ENCODE measurements at regions not wholly inside any gene's neighbourhood (a gene's known extent, or its start where the extent isn't known, plus 50 kb on each side); places are given as distances from the start of the nearest gene placed in this dataset.
"Not testable (repeated sequence)": the region's sequence is repeated elsewhere in the genome, so short reads cannot be mapped to it uniquely, and the experiment has no call there.

DNA sequence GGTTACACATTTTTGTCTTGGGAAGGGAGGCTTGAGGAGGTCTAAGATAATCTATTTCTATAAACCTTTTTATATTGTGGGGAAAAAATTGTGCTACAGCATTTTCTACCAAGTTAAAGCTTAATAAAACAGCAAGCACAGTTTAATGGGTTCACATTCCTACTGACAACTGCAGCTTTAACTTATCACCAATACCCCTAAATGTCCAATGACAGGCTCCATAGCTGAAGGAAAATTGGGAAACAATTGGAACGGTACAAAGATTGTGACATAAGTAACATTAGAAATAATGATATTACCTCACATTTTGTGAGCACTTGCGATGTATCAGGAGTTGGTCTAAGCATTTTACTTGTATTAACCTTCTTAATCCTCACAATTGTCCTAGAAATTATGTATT lies 79.5 kb upstream of the HAPLN1 start:
- H3K36me3 ChIP-seq (ENCODE audit: control insufficient read depth in 2 of 2, extremely low read depth in 1 of 2, insufficient read depth in 2 of 2, low read length in 2 of 2) = no peaks in the 10 kb centered on the region
- dilution Hi-C loops (cut with MboI; ENCODE audit: extremely low pct_ligation_motif_present, low sequenced_read_pairs) (no loop called here), intact Hi-C loops (cut with micrococcal nuclease) (no loop called here)
- TF ChIP-seq, protein P1, sequence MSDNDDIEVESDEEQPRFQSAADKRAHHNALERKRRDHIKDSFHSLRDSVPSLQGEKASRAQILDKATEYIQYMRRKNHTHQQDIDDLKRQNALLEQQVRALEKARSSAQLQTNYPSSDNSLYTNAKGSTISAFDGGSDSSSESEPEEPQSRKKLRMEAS (IDR thresholded peaks at IDR 0.05; ENCODE audit: insufficient read depth, insufficient read length) = no peak
- no peak for TF ChIP-seq MYC (IDR thresholded peaks at IDR 0.05; ENCODE audit: low read depth, low read length)
- no peak for TF ChIP-seq GATA2 (IDR thresholded peaks at IDR 0.05; ENCODE audit: insufficient read depth, insufficient read length, low read depth, low read length)
- TF ChIP-seq POLR2AphosphoS5 (IDR thresholded peaks at IDR 0.05; ENCODE audit: insufficient read depth, low read depth, low read length) = no peak
- TF ChIP-seq FOS (IDR thresholded peaks at IDR 0.05; ENCODE audit: borderline replicate concordance, insufficient read depth, low read length) = no peak
- no peak for TF ChIP-seq POLR2A (IDR thresholded peaks at IDR 0.05; ENCODE audit: low read depth, low read length)
- TF ChIP-seq JUN (IDR thresholded peaks at IDR 0.05; ENCODE audit: borderline replicate concordance, insufficient read depth, insufficient read length, low read depth) = no peak
- TF ChIP-seq, protein P2, sequence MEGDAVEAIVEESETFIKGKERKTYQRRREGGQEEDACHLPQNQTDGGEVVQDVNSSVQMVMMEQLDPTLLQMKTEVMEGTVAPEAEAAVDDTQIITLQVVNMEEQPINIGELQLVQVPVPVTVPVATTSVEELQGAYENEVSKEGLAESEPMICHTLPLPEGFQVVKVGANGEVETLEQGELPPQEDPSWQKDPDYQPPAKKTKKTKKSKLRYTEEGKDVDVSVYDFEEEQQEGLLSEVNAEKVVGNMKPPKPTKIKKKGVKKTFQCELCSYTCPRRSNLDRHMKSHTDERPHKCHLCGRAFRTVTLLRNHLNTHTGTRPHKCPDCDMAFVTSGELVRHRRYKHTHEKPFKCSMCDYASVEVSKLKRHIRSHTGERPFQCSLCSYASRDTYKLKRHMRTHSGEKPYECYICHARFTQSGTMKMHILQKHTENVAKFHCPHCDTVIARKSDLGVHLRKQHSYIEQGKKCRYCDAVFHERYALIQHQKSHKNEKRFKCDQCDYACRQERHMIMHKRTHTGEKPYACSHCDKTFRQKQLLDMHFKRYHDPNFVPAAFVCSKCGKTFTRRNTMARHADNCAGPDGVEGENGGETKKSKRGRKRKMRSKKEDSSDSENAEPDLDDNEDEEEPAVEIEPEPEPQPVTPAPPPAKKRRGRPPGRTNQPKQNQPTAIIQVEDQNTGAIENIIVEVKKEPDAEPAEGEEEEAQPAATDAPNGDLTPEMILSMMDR (IDR thresholded peaks at IDR 0.05; ENCODE audit: extremely low read depth in 1 of 2, insufficient read depth in 1 of 2, low read depth in 1 of 2, low read length in 2 of 2) = no peak
- no peak for TF ChIP-seq EZH2 (IDR thresholded peaks at IDR 0.05; ENCODE audit: borderline replicate concordance, low read depth, low read length, severe bottlenecking)
- H3K4me2 ChIP-seq (ENCODE audit: insufficient read depth, low read length) = no peak overlapping the region
- POLR2A ChIA-PET = no interaction called here
- H3K4me3 ChIP-seq (replicated peaks in 1 of 3; ENCODE audit: insufficient read depth in 1 of 3, low read depth in 1 of 3, low read length in 3 of 3) = no peak overlapping the region
- H2AFZ ChIP-seq (ENCODE audit: low read depth, low read length) = no peak overlapping the region
- no peaks in the 10 kb centered on the region for H3K27me3 ChIP-seq (ENCODE audit: control insufficient read depth in 2 of 2, insufficient read depth in 2 of 2, low read length in 2 of 2)
- no peak overlapping the region for H3K9ac ChIP-seq (replicated peaks; ENCODE audit: extremely low read depth, insufficient read depth, low read length)
- FAIRE-seq (no peak), DNase-seq (ENCODE audit: low read depth, low spot score) (no peak)
- H3K4me1 ChIP-seq (ENCODE audit: control insufficient read depth, extremely low read depth, insufficient read depth, low read length) = no peaks in the 10 kb centered on the region
- no TSS peak for BruUV-seq (replicated peaks)
- H3K27ac ChIP-seq (ENCODE audit: insufficient read depth, low read depth, low read length) = no peak overlapping the region
- H4K20me1 ChIP-seq (replicated peaks; ENCODE audit: control insufficient read depth, extremely low read depth, insufficient read depth, low read length) = no peaks in the 10 kb centered on the region
- H3K9me3 ChIP-seq (replicated peaks; ENCODE audit: control insufficient read depth, insufficient read depth, low read length) = no peaks in the 10 kb centered on the region
- no peaks in the 10 kb centered on the region for H3K9me1 ChIP-seq (replicated peaks; ENCODE audit: control insufficient read depth, extremely low read depth, insufficient read depth, low read length)
- CTCF ChIA-PET = no interaction called here
- H3K79me2 ChIP-seq (ENCODE audit: control insufficient read depth, insufficient read depth, low read length) = no peaks in the 10 kb centered on the region

DNA sequence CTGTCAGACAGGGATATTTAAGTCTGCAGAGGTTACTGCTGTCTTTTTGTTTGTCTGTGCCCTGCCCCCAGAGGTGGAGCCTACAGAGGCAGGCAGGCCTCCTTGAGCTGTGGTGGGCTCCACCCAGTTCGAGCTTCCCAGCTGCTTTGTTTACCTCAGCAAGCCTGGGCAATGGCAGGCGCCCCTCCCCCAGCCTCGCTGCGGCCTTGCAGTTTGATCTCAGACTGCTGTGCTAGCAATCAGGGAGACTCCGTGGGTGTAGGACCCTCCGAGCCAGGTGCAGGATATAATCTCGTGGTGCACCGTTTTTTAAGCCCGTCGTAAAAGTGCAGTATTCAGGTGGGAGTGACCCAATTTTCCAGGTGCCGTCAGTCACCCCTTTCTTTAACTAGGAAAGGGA lies 78.4 kb upstream of the HAPLN1 start:
- H3K27me3 ChIP-seq (ENCODE audit: control insufficient read depth in 2 of 2, insufficient read depth in 2 of 2, low read length in 2 of 2); H3K9me1 ChIP-seq (replicated peaks; ENCODE audit: control insufficient read depth, extremely low read depth, insufficient read depth, low read length); BruUV-seq (replicated peaks); H3K4me3 ChIP-seq (replicated peaks in 1 of 3; ENCODE audit: insufficient read depth in 1 of 3, low read depth in 1 of 3, low read length in 3 of 3); POLR2A ChIA-PET; H3K4me2 ChIP-seq (ENCODE audit: insufficient read depth, low read length); H3K9me3 ChIP-seq (replicated peaks; ENCODE audit: control insufficient read depth, insufficient read depth, low read length); H3K36me3 ChIP-seq (ENCODE audit: control insufficient read depth in 2 of 2, extremely low read depth in 1 of 2, insufficient read depth in 2 of 2, low read length in 2 of 2); H3K4me1 ChIP-seq (ENCODE audit: control insufficient read depth, extremely low read depth, insufficient read depth, low read length); CTCF ChIA-PET; FAIRE-seq; H3K79me2 ChIP-seq (ENCODE audit: control insufficient read depth, insufficient read depth, low read length); intact Hi-C loops (cut with micrococcal nuclease); H2AFZ ChIP-seq (ENCODE audit: low read depth, low read length); H3K27ac ChIP-seq (ENCODE audit: insufficient read depth, low read depth, low read length); H3K9ac ChIP-seq (replicated peaks; ENCODE audit: extremely low read depth, insufficient read depth, low read length); DNase-seq (ENCODE audit: low read depth, low spot score); dilution Hi-C loops (cut with MboI; ENCODE audit: extremely low pct_ligation_motif_present, low sequenced_read_pairs); H4K20me1 ChIP-seq (replicated peaks; ENCODE audit: control insufficient read depth, extremely low read depth, insufficient read depth, low read length): not testable (repeated sequence)
